Testis (tissue), 2 donors: ENCODE measurements at regions not wholly inside any gene's neighbourhood (a gene's known extent, or its start where the extent isn't known, plus 50 kb on each side); places are given as distances from the start of the nearest gene placed in this dataset.

Experiments used
- DNase-seq: peaks from one replicate; pipeline ENCODE4 v3.0.0-alpha.2; 2019
- H3K27ac ChIP-seq, 2 donors: fragments of 200-600 bp; sonication (generic); one replicate each; pipeline ENCODE4 v1.5.1; 2019
- H3K27me3 ChIP-seq: fragments of 200-600 bp; sonication (generic); one replicate; pipeline ENCODE4 v1.5.1; 2019
- H3K36me3 ChIP-seq: fragments of 200-600 bp; sonication (generic); one replicate; pipeline ENCODE4 v1.5.1; 2017; ENCODE audit warnings: low read depth; ENCODE audit errors: missing control alignments
- H3K4me1 ChIP-seq: fragments of 200-600 bp; sonication (generic); one replicate; pipeline ENCODE4 v1.5.1; 2019
- H3K4me3 ChIP-seq, 2 donors: fragments of 200-600 bp; sonication (generic); one replicate each; pipeline ENCODE4 v1.5.1; 2017 to 2019
- H3K9me3 ChIP-seq: fragments of 200-600 bp; sonication (generic); one replicate; pipeline ENCODE4 v1.5.1; 2017
- POLR2A ChIP-seq: fragments of 450-650 bp; IDR thresholded peaks from one replicate; pipeline ENCODE4 v1.6.1; 2017; ENCODE audit warnings: antibody characterized with exemption, mild to moderate bottlenecking, moderate library complexity
- WGBS, 2 donors: methylation state at CpG; one replicate each; pipeline ENCODE4 v1.1.5; 2018; 5-methylcytosine and 5-hydroxymethylcytosine counted together
- intact Hi-C: fragments of 100-400 bp; cut with DNase I; formaldehyde crosslinking; loops from one replicate; pipeline ENCODE4 v1.15.1; 2023; ENCODE audit warnings: low total_unique reads
- TF ChIP-seq, protein P1 (sequence below), 3 experiments: fragments of 450-650 bp in 2 of 3; fragments of 200-600 bp in 1 of 3; sonication (generic) in 1 of 3; IDR thresholded peaks; one replicate each; pipeline ENCODE4 v1.5.1; 2016 to 2019; ENCODE audit warnings: antibody characterized with exemption in 3 of 3, mild to moderate bottlenecking in 2 of 3, moderate library complexity in 1 of 3

DNA sequence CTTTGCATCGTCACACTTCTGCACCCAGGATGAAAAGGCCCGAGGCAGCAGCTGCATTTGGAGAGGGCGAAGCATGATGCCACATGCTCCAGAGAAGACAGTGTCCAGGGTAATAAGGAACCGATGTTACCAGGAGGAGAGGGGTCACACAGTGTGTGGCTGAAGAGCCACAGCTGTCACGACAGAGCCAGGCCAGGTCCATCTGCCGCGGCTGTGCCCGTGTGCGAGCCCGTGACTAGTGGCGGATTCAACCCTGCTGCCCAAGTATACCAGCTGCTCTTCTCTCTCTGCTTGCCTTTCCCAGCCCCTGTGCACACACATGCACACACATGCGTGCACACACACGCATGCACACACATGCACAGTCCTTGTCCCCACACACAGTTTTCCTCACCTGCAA, 1432.5 kb downstream of the BRD1 start:
- Histone ChIP-seq H3K36me3 (no peaks in the 10 kb centered on the region), H3K27ac (no peak overlapping the region), H3K4me3 (no peak overlapping the region), H3K4me1 (no peaks in the 10 kb centered on the region), H3K9me3 (no peaks in the 10 kb centered on the region), H3K27me3 (no peaks in the 10 kb centered on the region)
- TF ChIP-seq, protein P1, sequence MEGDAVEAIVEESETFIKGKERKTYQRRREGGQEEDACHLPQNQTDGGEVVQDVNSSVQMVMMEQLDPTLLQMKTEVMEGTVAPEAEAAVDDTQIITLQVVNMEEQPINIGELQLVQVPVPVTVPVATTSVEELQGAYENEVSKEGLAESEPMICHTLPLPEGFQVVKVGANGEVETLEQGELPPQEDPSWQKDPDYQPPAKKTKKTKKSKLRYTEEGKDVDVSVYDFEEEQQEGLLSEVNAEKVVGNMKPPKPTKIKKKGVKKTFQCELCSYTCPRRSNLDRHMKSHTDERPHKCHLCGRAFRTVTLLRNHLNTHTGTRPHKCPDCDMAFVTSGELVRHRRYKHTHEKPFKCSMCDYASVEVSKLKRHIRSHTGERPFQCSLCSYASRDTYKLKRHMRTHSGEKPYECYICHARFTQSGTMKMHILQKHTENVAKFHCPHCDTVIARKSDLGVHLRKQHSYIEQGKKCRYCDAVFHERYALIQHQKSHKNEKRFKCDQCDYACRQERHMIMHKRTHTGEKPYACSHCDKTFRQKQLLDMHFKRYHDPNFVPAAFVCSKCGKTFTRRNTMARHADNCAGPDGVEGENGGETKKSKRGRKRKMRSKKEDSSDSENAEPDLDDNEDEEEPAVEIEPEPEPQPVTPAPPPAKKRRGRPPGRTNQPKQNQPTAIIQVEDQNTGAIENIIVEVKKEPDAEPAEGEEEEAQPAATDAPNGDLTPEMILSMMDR (IDR thresholded peaks at IDR 0.05), result no peak
- no peak for TF ChIP-seq POLR2A
- intact Hi-C loops, result no loop called here
- no peak for DNase-seq
- 87 to 92% methylated on average over 6 to 13 of the region's 13 CpGs for WGBS, 2 donors

DNA sequence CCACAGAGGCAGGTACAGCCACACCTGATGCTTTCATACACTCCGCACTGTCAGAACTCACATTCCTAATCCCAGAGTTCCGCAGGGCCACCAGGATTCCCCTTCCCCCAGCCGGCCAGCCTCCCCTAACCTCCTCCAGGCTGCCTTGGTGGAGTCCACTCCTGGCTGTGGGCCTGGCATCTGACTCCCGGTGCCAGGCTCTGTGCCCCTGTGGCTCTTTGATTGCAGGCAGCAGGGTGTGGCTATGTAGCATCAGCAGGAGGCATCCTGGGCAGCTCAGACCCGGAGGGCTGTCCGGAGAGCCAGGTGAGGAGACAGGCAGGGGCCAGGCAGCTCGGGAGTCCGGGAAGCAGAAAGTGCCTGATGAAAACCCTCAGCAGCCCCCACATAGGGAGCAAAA, 1432.9 kb downstream of the BRD1 start:
- H3K36me3 ChIP-seq, result no peaks in the 10 kb centered on the region
- intact Hi-C loops, result no loop called here
- no peaks in the 10 kb centered on the region for H3K27me3 ChIP-seq
- whole genome bisulfite sequencing, 2 donors, result 86 to 87% methylated on average over 8 of the region's 8 CpGs
- no peak overlapping the region for H3K4me3 ChIP-seq
- no peak for DNase-seq
- H3K27ac ChIP-seq, result no peak overlapping the region
- TF ChIP-seq POLR2A, result no peak
- TF ChIP-seq, protein P1 (IDR thresholded peaks at IDR 0.05), result no peak
- H3K4me1 ChIP-seq, result no peaks in the 10 kb centered on the region
- no peaks in the 10 kb centered on the region for H3K9me3 ChIP-seq

DNA sequence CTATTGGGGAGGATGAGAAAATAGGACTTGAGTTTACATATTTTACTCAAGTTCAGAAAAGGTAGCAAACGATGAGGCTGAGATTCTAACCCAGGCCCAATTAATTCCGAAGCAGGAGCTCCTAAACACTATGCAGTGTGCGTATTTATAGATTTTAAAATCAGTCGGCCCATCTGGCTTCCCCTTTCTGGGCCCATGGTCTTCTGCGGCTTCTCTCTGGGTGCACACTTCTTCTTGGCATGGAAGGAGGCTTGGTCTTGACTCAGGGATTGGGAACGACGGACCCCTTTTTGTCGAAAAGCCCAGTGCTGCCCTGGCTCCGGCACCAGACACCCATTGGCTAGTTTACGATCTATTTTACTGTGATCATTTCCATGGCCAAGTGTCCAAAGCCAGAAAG, 1433.8 kb downstream of the BRD1 start:
- DNase-seq, result no peak
- TF ChIP-seq POLR2A, result no peak
- TF ChIP-seq, protein P1 (IDR thresholded peaks at IDR 0.05), result no peak
- H3K4me1 ChIP-seq, result no peaks in the 10 kb centered on the region
- intact Hi-C loops, result no loop called here
- 88 to 91% methylated on average over 10 of the region's 10 CpGs for WGBS, 2 donors
- no peaks in the 10 kb centered on the region for H3K36me3 ChIP-seq
- H3K9me3 ChIP-seq, result no peaks in the 10 kb centered on the region
- H3K27ac ChIP-seq, result no peak overlapping the region
- H3K4me3 ChIP-seq, result no peak overlapping the region
- H3K27me3 ChIP-seq, result no peaks in the 10 kb centered on the region

DNA sequence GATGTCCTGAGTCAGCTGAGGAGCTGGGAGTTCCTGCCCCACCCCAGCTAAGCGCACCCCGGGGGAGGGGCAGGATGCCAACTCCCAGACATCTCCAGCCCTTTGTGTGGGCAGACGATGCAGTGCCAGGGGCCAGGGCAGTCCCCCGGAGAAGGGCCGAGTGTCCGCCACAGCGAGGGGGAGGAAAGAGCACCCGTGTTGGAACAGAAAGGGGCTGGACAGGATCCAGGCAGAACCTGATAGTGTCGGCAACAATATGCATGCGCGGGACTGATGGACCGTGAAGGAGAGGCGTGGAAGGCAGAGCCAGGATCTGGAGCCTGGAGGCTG, 1434.7 kb downstream of the BRD1 start:
- Histone ChIP-seq H3K4me3 (no peak overlapping the region), H3K9me3 (no peaks in the 10 kb centered on the region), H3K27me3 (no peaks in the 10 kb centered on the region), H3K27ac (no peak overlapping the region), H3K4me1 (no peaks in the 10 kb centered on the region), H3K36me3 (no peaks in the 10 kb centered on the region)
- WGBS, 2 donors, result 6 to 28% methylated on average over 10 to 13 of the region's 13 CpGs
- peak; percentile 35 for DNase-seq
- TF ChIP-seq POLR2A, result no peak
- TF ChIP-seq, protein P1 (IDR thresholded peaks at IDR 0.05), result no peak
- intact Hi-C loops, result no loop called here

DNA sequence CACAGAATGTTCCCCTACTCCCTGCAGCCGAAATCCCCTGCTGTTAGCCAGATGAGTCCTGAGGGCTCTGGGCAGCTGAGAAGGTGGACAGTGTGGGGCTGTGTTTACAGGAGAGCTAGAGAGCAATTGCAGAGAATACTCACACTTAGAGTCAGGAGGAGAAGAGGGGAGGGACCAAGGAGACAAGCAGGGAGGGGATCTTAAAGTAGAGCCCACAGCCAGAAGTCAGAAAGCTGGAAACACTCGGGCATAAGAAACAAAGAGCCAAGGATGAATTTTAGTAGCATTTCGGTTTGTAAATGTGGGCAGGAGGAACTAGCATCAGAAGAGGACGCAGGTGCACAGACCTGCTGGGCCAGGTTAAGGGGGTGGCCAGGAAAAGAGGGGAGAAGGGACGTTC, 1435.9 kb downstream of the BRD1 start:
- DNase-seq, result no peak
- WGBS, 2 donors, result 53 to 56% methylated on average over 5 of the region's 5 CpGs
- Histone ChIP-seq H3K36me3 (no peaks in the 10 kb centered on the region), H3K27ac (no peak overlapping the region), H3K27me3 (no peaks in the 10 kb centered on the region), H3K4me3 (no peak overlapping the region), H3K4me1 (no peaks in the 10 kb centered on the region), H3K9me3 (no peaks in the 10 kb centered on the region)
- intact Hi-C loops, result no loop called here
- TF ChIP-seq POLR2A, result no peak
- TF ChIP-seq, protein P1 (IDR thresholded peaks at IDR 0.05), result no peak
